Lower leg skin (tissue), 4 donors: ENCODE measurements at regions not wholly inside any gene's neighbourhood (a gene's known extent, or its start where the extent isn't known, plus 50 kb on each side); places are given as distances from the start of the nearest gene placed in this dataset.

Experiments used
- DNase-seq, 2 donors: peaks; one replicate each; pipeline ENCODE4 v3.0.0-alpha.2; 2019; ENCODE audit warnings: low spot score in 2 of 2
- H3K4me3 ChIP-seq: fragments of 200-600 bp; sonication (generic); 2 replicates; pipeline ENCODE4 v1.5.1; 2017; ENCODE audit warnings: mild to moderate bottlenecking, low read depth; ENCODE audit not compliant: poor library complexity, severe bottlenecking
- CTCF ChIP-seq, 3 donors: fragments of 450-650 bp; IDR thresholded peaks; one replicate each; pipeline ENCODE4 v1.5.1; 2016; ENCODE audit warnings: antibody characterized with exemption in 3 of 3, mild to moderate bottlenecking in 3 of 3, moderate library complexity in 2 of 3
- POLR2A ChIP-seq, 2 donors: fragments of 450-650 bp; IDR thresholded peaks; one replicate each; pipeline ENCODE4 v1.6.1; 2016 to 2017; ENCODE audit warnings: antibody characterized with exemption in 2 of 2, mild to moderate bottlenecking in 1 of 2, moderate library complexity in 1 of 2
- WGBS, 2 donors: methylation state at CpG; one replicate each; pipeline ENCODE4 v1.1.5; 2018; 5-methylcytosine and 5-hydroxymethylcytosine counted together
- intact Hi-C: fragments of 100-400 bp; cut with DNase I; formaldehyde crosslinking; loops from one replicate; pipeline ENCODE4 v1.15.0; 2023; ENCODE audit warnings: low total_unique reads

- no peak for DNase-seq
- intact Hi-C loops, result no loop called here
- no peak for TF ChIP-seq CTCF (IDR thresholded peaks at IDR 0.05)
- TF ChIP-seq POLR2A (IDR thresholded peaks at IDR 0.05), result no peak
- H3K4me3 ChIP-seq, result no peak overlapping the region
- 34 to 36% methylated on average over 3 of the region's 3 CpGs for whole genome bisulfite sequencing, 2 donors
These were observed 122.4 kb upstream of the GPM6A start for GRCh38 chr4:175934506-175934905.

- H3K4me3 ChIP-seq, result no peak overlapping the region
- DNase-seq, result no peak
- intact Hi-C loops, result no loop called here
- TF ChIP-seq CTCF (IDR thresholded peaks at IDR 0.05) (no peak), POLR2A (IDR thresholded peaks at IDR 0.05) (no peak)
These were observed 123.1 kb upstream of the GPM6A start for GRCh38 chr4:175935016-175935661.

GRCh38 chr4:175944126-175944910, 121.3 kb upstream of the WDR17 start:
- no peak overlapping the region for H3K4me3 ChIP-seq
- no peak for DNase-seq
- 73 to 74% methylated on average over 10 of the region's 10 CpGs for WGBS, 2 donors
- TF ChIP-seq CTCF (IDR thresholded peaks at IDR 0.05), result no peak
- TF ChIP-seq POLR2A (IDR thresholded peaks at IDR 0.05), result no peak
- intact Hi-C loops, result no loop called here

GRCh38 chr4:175946472-175947116, 119.0 kb upstream of the WDR17 start:
- no peak overlapping the region for H3K4me3 ChIP-seq
- no peak for DNase-seq
- TF ChIP-seq POLR2A (IDR thresholded peaks at IDR 0.05) (no peak), CTCF (IDR thresholded peaks at IDR 0.05) (no peak)
- 39 to 52% methylated on average over 6 of the region's 6 CpGs for WGBS, 2 donors
- intact Hi-C loops, result no loop called here

- no peak overlapping the region for H3K4me3 ChIP-seq
- intact Hi-C loops, result no loop called here
- no peak for DNase-seq
- TF ChIP-seq CTCF (IDR thresholded peaks at IDR 0.05) (no peak), POLR2A (IDR thresholded peaks at IDR 0.05) (no peak)
- WGBS, 2 donors, result 6 to 8% methylated on average over 4 of the region's 4 CpGs
These were observed 118.4 kb upstream of the WDR17 start for GRCh38 chr4:175947117-175947722.
